Spleen (tissue), 11 donors: ENCODE measurements at regions not wholly inside any gene's neighbourhood (a gene's known extent, or its start where the extent isn't known, plus 50 kb on each side); places are given as distances from the start of the nearest gene placed in this dataset.

ENCODE experiments used
- DNase-seq: peaks from one replicate; pipeline ENCODE4 v3.0.0-alpha.2; 2020
- H3K27ac ChIP-seq, 8 donors: fragments of 200-600 bp; sonication (generic) in 7 of 8; 1 replicate in 4 of 8; 2 replicates in 4 of 8; pipeline versions ENCODE4 v1.5.0 to v1.8.0; 2016 to 2021; ENCODE audit warnings: inconsistent platforms in 4 of 8, mild to moderate bottlenecking in 4 of 8, moderate library complexity in 1 of 8
- H3K27me3 ChIP-seq, 7 donors: fragments of 200-600 bp; sonication (generic) in 6 of 7; replicated peaks in 1 of 7; 1 replicate in 4 of 7; 2 replicates in 3 of 7; pipeline versions ENCODE4 v1.5.0 to v1.8.0; 2016 to 2021; ENCODE audit warnings: inconsistent platforms in 3 of 7, mild to moderate bottlenecking in 1 of 7
- H3K36me3 ChIP-seq, 6 donors: fragments of 200-600 bp; sonication (generic) in 5 of 6; 1 replicate in 4 of 6; 2 replicates in 2 of 6; pipeline versions ENCODE4 v1.5.0 to v1.8.0; 2016 to 2021; ENCODE audit warnings: inconsistent platforms in 2 of 6
- H3K4me1 ChIP-seq, 6 donors: fragments of 200-600 bp; sonication (generic) in 5 of 6; 1 replicate in 3 of 6; 2 replicates in 3 of 6; pipeline versions ENCODE4 v1.5.0 to v1.8.0; 2016 to 2021; ENCODE audit warnings: inconsistent platforms in 3 of 6
- H3K4me3 ChIP-seq, 8 donors: fragments of 200-600 bp; sonication (generic) in 7 of 8; 1 replicate in 4 of 8; 2 replicates in 4 of 8; pipeline versions ENCODE4 v1.5.0 to v1.8.0; 2016 to 2021; ENCODE audit warnings: inconsistent platforms in 4 of 8, mild to moderate bottlenecking in 4 of 8, moderate library complexity in 2 of 8
- H3K9me3 ChIP-seq, 8 donors: fragments of 200-600 bp; sonication (generic) in 7 of 8; 1 replicate in 4 of 8; 2 replicates in 4 of 8; pipeline versions ENCODE4 v1.5.0 to v1.8.0; 2016 to 2021; ENCODE audit warnings: inconsistent platforms in 4 of 8
- POLR2A ChIP-seq, 3 donors: fragments of 450-650 bp; IDR thresholded peaks; one replicate each; pipeline ENCODE4 v1.5.1; 2017; ENCODE audit warnings: antibody characterized with exemption in 3 of 3, mild to moderate bottlenecking in 1 of 3
- POLR2AphosphoS5 ChIP-seq, 3 donors: sonication (generic); formaldehyde crosslinking; IDR thresholded peaks; one replicate each; pipeline ENCODE4 v1.5.1; 2017; ENCODE audit warnings: antibody characterized with exemption in 3 of 3
- WGBS, 5 donors: extraction: QIAGEN DNeasy Blood & Tissue Kit in 3 of 5; methylation state at CpG; one replicate each; pipeline versions ENCODE4 v1.1.5 to v1.1.7; 2013 to 2018; 5-methylcytosine and 5-hydroxymethylcytosine counted together
- intact Hi-C: fragments of 100-400 bp; cut with DNase I; formaldehyde crosslinking; loops from one replicate; pipeline ENCODE4 v1.15.0; 2023; ENCODE audit warnings: low total_unique reads
- TF ChIP-seq, protein P1 (sequence below), 11 experiments: fragments of 200-600 bp in 7 of 11; fragments of 450-650 bp in 4 of 11; sonication (generic) in 4 of 11; IDR thresholded peaks in 8 of 11; conservative IDR thresholded peaks in 3 of 11; 1 replicate in 7 of 11; 2 replicates in 4 of 11; pipeline versions ENCODE4 v1.4.0 to v1.8.0; 2016 to 2021; ENCODE audit warnings: antibody characterized with exemption in 11 of 11, inconsistent platforms in 4 of 11, mild to moderate bottlenecking in 1 of 11
- donor health status: healthy with polysubstance abuse.
- donor health status: DM: no; HTN: no; CAD: no; lungs with moderate emphysema.
- donor health status: DM: no; HTN: no; CAD: no.
- donor health status: Bipolar disorder and iron deficiency.
- donor health status: healthy.
- donor health status: DM: no; HTN: no; CAD: no.
- donor health status: DM: yes; HTN: yes; CAD: no.

DNA sequence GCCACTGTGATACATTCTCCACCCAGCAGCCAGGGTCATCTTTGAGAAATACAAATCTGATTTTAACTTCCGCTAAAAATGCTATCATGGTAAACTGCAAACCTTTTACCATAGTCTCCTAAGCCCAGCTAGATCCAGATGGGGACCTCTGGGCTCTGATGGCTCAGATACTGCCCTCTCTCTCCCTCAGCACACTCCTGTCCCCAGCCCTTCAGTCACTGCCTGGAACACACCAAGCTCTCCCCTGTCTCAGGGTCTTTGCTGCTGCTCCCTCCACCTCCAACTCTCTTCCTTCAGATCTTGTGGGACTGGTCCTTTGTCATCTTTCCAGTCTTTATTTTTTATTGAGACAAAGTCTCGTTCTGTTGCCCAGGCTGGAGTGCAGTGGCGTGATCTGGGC lies 65.1 kb downstream of the SPRY4 start:
- no peak for TF ChIP-seq POLR2A (IDR thresholded peaks at IDR 0.05)
- TF ChIP-seq POLR2AphosphoS5 (IDR thresholded peaks at IDR 0.05), result no peak
- TF ChIP-seq, protein P1, sequence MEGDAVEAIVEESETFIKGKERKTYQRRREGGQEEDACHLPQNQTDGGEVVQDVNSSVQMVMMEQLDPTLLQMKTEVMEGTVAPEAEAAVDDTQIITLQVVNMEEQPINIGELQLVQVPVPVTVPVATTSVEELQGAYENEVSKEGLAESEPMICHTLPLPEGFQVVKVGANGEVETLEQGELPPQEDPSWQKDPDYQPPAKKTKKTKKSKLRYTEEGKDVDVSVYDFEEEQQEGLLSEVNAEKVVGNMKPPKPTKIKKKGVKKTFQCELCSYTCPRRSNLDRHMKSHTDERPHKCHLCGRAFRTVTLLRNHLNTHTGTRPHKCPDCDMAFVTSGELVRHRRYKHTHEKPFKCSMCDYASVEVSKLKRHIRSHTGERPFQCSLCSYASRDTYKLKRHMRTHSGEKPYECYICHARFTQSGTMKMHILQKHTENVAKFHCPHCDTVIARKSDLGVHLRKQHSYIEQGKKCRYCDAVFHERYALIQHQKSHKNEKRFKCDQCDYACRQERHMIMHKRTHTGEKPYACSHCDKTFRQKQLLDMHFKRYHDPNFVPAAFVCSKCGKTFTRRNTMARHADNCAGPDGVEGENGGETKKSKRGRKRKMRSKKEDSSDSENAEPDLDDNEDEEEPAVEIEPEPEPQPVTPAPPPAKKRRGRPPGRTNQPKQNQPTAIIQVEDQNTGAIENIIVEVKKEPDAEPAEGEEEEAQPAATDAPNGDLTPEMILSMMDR (IDR thresholded peaks at IDR 0.05 in 8 of 11, conservative IDR thresholded peaks at IDR 0.05 in 3 of 11), result no peak
- H3K4me3 ChIP-seq, result no peak overlapping the region
- no peak for DNase-seq
- intact Hi-C loops, result no loop called here
- H3K9me3 ChIP-seq, result peaks cover 0 to 5% (median 2%) of the 10 kb centered on the region in 8 donors
- H3K36me3 ChIP-seq, result no peaks in the 10 kb centered on the region
- 77 to 94% (median 88%) methylated on average over 3 of the region's 3 CpGs for WGBS, 5 donors
- H3K4me1 ChIP-seq, result peaks cover 0 to 6% (median 0%) of the 10 kb centered on the region in 6 donors
- no peak overlapping the region for H3K27ac ChIP-seq
- H3K27me3 ChIP-seq, result no peaks in the 10 kb centered on the region

DNA sequence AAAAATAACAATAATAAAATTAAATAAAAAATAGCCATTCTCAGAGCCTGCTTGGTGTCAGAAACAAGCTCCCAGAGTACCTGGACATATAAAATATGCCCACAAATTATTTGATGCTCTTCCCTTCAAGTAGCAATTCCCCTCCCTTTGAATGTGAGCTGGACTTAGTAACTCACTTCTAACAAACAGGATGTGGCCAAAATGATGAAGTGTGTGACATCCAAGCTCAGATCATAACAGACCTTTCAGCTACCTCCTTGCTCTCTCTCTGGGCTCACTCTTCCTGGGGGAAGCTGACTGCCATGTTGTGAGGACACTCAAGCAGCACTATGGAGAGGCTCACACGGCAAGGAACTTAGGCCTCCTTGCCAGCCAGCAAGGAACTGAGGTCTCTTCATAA lies 69.0 kb downstream of the SPRY4 start:
- Histone ChIP-seq H3K4me1 (no peaks in the 10 kb centered on the region), H3K36me3 (no peaks in the 10 kb centered on the region), H3K9me3 (peaks cover 0 to 5% (median 2%) of the 10 kb centered on the region in 8 donors), H3K27ac (no peak overlapping the region), H3K4me3 (no peak overlapping the region), H3K27me3 (no peaks in the 10 kb centered on the region)
- TF ChIP-seq, protein P1 (IDR thresholded peaks at IDR 0.05 in 8 of 11, conservative IDR thresholded peaks at IDR 0.05 in 3 of 11), result no peak
- TF ChIP-seq POLR2AphosphoS5 (IDR thresholded peaks at IDR 0.05) (no peak), POLR2A (IDR thresholded peaks at IDR 0.05) (no peak)
- no peak for DNase-seq
- WGBS, 5 donors, result 88 to 100% (median 100%) methylated on average over 1 of the region's 1 CpG
- intact Hi-C loops, result no loop called here

DNA sequence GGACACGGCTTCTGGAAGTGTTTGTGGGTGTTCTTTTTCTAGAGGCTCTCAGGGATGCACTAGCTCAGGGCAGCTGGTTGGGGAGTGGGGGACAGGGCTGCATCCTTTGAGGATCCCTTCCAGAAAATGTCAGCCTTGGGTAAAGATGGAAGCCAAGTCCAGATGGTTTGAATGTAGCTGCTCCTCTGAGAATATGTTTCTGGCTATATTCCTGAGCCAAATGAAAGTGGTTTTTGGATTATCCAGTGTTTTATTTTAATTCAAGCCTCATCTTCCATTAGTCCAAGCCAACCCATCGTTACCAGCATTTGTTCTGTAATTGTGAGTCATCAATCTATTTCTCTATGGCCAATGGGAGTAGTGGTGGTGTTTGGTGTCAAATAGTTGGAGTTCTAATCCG lies 70.4 kb downstream of the SPRY4 start:
- Histone ChIP-seq H3K27me3 (no peaks in the 10 kb centered on the region), H3K4me1 (no peaks in the 10 kb centered on the region), H3K9me3 (peaks cover 0 to 5% (median 2%) of the 10 kb centered on the region in 8 donors), H3K36me3 (no peaks in the 10 kb centered on the region), H3K4me3 (no peak overlapping the region), H3K27ac (no peak overlapping the region)
- TF ChIP-seq POLR2AphosphoS5 (IDR thresholded peaks at IDR 0.05), result no peak
- no peak for TF ChIP-seq POLR2A (IDR thresholded peaks at IDR 0.05)
- TF ChIP-seq, protein P1 (IDR thresholded peaks at IDR 0.05 in 8 of 11, conservative IDR thresholded peaks at IDR 0.05 in 3 of 11), result no peak
- 77 to 95% (median 90%) methylated on average over 3 of the region's 3 CpGs for WGBS, 5 donors
- DNase-seq, result no peak
- intact Hi-C loops, result no loop called here

DNA sequence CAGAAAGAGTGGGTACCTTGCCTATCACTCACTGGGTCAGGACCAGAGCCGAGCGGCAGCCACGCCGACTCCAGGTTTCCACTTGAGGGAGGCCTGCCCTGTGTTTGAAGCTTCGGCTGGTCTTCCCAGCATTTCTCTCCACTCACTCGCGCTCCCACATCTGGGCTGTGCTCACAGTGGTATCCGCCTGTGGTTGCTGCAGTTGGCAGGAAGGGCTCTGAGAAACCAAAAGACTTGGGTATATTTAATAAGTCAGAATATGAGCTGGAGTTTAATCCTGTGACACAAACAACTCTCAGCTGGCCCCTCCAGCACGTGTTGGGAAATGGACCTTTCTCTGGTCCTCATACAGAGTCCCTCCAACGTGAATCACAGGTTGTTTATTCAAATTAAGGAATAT lies 70.9 kb downstream of the SPRY4 start:
- no peaks in the 10 kb centered on the region for H3K36me3 ChIP-seq
- H3K27ac ChIP-seq, result no peak overlapping the region
- intact Hi-C loops, result no loop called here
- no peak for DNase-seq
- 74 to 88% (median 84%) methylated on average over 10 of the region's 10 CpGs for WGBS, 5 donors
- TF ChIP-seq POLR2AphosphoS5 (IDR thresholded peaks at IDR 0.05) (no peak), POLR2A (IDR thresholded peaks at IDR 0.05) (no peak)
- TF ChIP-seq, protein P1 (IDR thresholded peaks at IDR 0.05 in 8 of 11, conservative IDR thresholded peaks at IDR 0.05 in 3 of 11), result no peak
- no peak overlapping the region for H3K4me3 ChIP-seq
- peaks cover 0 to 5% (median 2%) of the 10 kb centered on the region in 8 donors for H3K9me3 ChIP-seq
- no peaks in the 10 kb centered on the region for H3K27me3 ChIP-seq
- H3K4me1 ChIP-seq, result no peaks in the 10 kb centered on the region
